HG03469 (cell line): ENCODE measurements at regions not wholly inside any gene's neighbourhood (a gene's known extent, or its start where the extent isn't known, plus 50 kb on each side); places are given as distances from the start of the nearest gene placed in this dataset.
A peak's percentile ranks its signal among the peaks of the same experiment; 100 is the strongest.
"Not testable (repeated sequence)": the region's sequence is repeated elsewhere in the genome, so short reads cannot be mapped to it uniquely, and the experiment has no call there.

Experiments used
- ATAC-seq: cut with Tn5 transposase; IDR thresholded peaks from one replicate; pipeline ENCODE4 v1.9.1; 2021; ENCODE audit warnings: mild to moderate bottlenecking, moderate library complexity, moderate number of reproducible peaks; ENCODE audit not compliant: unreplicated experiment

DNA sequence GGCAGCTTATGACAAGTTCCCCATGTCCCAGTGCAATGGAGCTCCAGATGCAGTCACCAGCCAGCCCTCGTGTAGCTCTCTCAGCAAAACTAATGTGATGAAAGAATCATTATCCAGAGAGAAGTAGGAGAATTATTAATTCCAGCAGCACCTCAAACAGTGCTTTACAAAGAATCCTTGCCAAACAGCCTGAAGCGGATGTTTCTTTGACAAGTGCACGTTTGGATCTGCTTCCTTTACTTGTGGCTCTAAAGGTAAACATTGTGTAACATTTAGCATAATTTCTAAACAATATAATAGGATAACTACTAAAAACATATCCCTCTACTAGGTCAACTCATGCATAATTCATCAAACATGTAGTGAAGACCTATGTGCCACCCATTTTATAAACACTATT lies 197.0 kb downstream of the FAM181B start:
- no peak for ATAC-seq

DNA sequence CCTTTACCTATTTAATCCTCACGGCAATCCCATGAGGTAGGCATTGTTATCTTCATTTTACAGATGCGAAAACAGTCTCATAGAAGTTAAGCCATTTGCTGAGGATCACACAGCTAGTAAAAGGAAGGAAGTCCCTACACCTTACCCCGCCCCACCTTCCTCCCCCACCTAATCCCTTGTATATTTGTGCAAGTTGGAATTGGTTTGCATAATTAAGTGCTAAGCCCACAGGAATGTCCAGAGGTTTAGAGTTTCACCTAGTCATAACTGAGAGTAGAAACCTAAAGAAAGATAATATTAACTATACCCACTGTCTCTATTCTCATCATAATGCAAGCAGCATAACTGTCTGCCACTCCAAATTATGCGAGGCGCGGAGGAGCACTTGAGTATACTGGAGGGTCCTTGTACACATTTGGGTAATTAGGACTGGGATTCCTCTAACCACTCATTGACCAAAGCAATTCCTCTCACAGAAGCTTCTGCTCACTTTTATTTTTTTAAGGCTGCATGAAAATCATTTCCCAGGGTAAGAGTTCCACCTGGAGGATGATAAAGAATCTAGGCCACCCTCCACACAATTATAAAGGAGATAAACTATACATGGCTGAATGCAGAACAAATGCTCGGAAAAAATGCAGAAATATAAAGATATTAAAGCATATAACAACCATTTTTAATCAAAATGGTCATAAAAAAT lies 199.9 kb downstream of the FAM181B start:
- no peak for ATAC-seq

DNA sequence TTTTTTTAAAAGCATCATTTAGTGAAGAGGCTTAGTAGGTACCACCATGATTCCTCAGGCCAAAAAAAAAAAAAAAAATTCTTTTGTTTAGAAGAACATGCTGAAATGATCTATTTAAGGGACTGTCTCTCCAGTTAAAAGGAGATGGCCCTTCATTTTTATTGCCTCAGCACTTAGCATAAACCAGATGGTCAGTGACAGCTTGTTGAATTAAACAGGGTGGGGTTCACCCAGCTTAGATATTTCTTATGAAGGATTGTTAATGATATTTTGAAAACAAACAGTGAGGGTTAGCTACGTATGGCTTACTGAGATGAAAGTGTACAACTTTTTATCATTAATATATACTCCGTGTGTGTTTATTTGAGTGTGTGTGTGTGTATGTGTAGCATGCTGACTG lies 203.7 kb downstream of the FAM181B start:
- no peak for ATAC-seq

DNA sequence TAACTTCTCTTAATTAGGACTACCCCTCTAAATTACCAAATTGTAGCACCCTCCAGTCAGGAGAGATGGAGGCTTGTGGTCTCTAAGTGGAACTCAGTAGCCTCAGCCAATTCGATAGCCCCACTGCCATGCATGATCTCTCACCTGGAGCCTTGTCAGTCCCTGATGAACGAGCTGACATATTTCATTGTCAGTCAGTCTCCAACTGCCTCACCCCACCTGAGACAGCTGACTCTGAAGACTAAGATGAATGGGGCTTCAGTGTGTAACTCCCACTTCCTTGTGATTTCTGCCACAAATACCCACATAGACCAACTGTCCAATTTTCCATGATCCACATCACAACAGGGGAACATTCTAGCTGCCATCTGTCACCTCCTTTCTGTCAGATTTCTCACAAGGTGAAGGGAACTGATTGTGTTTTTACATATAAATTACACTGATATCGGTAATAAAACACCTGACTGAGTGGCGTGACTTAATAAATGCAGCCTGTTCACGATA lies 206.5 kb downstream of the FAM181B start:
- no peak for ATAC-seq

DNA sequence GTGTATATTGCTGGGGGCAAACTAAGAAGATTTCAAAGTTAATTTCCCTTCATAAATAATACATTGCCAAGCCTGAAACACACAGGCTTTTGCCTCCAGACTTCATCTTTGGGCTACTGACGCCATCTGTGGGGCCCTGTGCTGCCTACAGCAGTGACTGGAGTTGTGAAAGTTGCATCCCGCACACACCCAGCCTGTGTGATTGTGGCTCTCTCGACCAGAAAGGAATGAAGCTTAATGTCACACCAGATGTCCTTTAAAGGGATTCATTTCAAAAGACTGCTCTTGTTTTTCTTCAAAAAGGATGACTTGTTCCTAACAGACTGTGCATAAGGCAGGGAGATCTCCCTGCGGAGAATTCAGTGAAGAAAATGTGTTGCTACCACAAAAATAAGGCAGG lies 210.5 kb downstream of the FAM181B start:
- no peak for ATAC-seq

DNA sequence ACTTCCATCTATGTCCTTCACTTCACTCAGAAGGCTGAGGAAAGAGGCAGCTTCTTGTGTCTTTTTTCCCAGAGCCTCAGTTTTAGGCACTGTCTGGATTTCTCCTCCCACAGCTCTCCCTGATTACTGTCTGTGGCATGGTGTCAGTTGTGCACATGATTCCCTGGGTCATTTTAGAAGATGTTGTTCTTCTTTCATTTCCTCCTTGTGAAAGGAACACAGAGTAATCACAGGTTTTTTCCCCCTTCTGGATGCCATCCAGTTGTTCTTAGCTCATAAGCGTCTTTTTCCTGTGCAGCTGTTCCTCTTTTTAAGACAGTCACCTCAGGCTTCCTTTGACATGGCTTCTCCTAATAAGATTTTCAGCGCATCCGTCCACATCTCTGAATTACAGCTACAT lies 212.2 kb downstream of the FAM181B start:
- no peak for ATAC-seq

DNA sequence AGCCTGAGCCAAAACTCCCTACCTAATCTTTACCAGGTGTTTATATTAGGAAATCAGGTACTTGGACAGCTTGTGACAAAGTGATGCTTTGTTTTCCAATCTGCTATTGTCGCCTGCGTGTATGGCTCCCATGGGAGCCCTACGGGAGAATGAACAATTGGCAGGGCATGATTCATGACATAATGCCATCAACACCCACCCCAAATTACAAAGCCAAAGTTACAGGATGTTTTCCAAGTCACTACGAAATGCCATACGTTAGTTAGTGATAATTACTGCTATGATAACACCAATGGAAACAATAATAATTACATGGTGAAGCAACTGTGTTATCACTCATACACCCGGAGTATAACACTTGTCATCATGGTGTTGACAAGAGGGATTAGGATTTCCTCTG lies 226.4 kb downstream of the FAM181B start:
- no peak for ATAC-seq

DNA sequence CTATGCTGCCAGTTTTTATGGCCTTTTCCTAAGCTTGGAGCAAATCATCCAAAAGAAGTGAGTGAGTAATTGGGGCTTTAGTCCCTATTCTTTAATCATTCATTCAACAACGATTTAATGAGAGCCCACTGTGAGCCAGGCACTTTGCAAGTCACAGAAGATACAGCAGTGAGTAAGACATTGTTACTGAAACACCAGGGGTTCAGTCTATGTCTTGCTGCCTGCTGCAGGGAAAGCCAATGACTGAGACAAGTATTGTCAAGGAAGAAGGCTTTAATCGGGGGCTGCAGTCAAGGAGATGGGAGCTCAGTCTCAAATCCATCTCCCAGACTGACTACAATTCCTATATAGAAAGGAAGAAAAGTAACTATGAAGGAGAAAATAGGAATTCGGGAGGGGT lies 228.3 kb downstream of the FAM181B start:
- no peak for ATAC-seq

DNA sequence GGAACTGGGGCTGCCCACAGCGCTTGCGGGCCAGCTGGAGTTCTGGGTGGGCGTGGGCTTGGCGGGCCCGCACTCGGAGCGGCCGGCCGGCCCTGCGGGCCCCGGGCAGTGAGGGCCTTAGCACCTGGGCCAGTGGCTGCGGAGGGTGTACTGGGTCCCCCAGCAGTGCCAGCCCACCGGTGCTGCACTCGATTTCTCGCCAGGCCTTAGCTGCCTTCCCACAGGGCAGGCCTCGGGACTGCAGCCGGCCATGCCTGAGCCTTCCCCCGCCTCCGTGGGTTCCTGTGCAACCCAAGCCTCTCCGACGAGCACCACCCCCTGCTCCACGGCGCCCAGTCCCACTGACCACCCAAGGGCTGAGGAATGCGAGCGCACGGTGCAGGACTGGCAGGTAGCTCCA lies 232.5 kb downstream of the FAM181B start:
- not testable (repeated sequence) for ATAC-seq

DNA sequence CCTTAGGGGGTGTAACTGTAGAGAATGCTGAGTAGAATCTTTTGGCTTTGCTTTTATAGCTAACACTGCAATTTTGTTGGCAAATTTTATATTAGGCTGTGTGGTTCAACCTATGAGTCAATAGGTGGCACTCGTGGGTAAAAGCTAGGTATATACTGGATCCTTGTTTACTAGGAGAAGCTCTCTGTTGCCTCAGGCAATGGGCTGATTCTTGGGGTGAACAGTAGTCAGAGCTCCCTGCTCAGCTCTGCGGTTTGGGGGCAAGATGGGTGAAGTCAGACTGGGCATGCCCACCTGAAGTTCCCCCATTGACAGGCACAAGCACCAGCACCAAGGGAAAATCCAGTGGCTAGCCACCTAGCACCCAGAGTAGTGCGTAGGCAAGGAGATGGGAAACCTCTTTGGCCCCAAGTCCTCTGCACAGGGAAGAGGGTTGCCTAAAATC lies 238.7 kb downstream of the FAM181B start:
- ATAC-seq: peak; percentile 80

DNA sequence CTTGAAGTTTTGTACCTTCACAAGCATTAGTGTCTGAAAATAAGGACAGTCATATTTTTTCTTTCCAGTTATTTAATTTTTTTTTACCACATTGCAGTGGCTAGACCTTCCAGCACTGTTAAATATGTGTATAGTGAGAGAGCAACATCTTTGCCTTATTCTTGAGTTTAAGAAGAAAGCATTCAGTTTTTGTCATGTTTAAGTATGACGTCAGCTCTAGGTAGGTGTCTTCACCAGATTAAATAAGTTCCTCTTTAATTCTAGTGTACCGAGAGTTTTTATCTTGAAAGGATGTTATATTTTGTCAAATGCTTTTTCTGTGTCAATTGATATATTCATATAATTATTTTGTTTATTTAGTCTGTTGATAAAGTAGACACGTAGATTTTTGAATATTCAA lies 258.8 kb downstream of the FAM181B start:
- no peak for ATAC-seq

DNA sequence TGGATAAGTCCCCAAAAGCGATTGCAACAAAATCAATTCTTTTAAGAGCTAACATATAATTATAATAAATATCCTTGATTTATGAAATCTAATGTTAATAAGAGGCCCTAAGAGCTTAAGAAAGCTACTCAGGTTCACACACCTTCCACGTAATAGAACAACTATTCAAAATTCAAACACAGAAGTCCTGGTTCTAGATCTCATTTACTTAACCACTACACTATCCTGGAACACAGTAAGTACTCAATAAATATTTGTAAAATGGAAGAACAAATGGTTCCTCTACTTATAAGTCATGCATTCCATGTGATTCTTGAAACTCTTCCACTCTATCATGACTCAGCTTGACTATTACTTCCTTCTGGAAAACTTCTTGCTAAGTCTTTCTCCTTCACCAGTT lies 268.2 kb downstream of the FAM181B start:
- no peak for ATAC-seq

DNA sequence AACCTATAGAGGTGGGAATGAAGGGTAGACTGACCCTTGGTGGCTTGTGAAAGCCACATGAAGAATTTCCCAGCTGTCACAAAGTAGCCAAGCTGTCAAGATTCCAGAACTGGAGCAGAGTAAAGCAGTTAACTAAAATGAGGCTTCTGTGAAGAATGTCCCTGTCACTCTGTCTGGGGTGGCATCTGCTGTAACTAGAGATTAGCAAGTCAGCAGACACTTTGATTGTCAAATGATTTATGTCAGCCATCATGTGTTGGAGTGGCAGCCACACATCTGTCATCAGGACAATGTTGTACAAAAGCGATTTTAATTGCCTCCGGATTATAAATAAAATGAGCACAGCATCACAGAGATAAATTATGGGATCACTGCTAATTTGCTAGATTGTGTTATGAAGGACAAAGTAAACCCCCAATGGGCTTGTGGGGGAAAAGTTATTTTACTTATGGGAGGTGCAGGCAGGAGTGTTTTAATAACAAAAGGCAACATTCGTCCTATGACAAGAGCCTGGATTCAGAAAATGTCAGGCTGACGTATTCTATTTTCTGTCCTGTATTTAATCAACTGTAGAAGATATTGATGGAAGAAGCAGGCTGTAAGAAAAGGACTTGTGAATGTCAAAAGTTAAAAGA lies 270.9 kb downstream of the FAM181B start:
- ATAC-seq: no peak

DNA sequence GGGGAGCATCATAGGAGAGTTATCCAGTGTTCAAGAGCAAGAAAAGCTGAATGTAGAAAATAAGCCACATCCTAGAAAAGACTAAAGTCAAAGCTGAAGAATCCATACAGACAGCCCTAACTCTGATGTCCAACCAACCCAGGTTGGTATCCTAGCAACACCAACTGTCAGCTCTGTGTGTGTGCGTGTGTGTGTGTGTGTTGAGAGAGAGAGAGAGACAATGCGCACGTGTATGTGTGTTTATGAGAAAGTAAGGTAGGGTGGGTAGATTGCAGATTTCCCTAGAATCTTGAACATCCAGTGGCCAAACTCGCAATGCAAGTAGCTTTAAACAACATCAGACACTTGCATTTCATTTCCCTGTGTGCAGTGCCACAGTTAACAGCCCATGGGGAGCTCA lies 274.9 kb downstream of the FAM181B start:
- ATAC-seq: no peak

DNA sequence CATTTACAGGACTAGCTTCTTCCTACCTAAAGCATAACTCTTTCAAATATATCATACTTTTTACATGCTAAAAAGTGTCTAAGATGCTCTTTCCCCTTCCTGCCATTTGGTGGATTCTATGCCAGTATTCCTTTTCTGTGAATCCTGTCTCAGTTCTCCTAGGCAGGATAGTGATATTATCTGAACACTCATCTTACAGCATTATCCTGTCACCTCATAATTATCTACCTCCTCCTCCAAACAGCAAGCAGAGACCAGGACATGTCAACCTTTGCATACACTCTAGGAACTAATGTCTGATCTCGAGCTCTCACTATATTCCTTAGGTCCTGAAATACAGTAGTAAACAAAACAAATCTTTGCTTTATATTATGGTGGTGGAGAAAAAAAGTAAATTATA lies 275.5 kb downstream of the FAM181B start:
- ATAC-seq: no peak

DNA sequence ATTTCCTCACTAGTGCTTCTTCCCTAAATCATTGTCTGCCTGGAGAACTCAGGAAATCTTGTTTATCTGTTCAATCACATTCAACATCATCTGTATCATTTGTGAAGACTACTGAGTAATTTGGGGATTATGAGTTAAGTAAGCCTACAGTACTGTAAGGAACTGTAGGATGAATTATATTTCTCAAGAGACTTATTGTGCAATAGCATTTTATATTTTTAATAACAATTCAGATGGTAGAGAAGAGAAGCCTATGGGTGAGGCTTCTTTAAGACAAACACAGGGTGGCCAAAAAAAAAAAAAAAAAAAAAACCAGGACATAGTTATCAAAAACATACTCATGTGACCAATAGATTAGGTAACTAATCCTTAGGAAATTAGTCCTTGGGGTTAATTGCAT lies 282.7 kb downstream of the FAM181B start:
- no peak for ATAC-seq

DNA sequence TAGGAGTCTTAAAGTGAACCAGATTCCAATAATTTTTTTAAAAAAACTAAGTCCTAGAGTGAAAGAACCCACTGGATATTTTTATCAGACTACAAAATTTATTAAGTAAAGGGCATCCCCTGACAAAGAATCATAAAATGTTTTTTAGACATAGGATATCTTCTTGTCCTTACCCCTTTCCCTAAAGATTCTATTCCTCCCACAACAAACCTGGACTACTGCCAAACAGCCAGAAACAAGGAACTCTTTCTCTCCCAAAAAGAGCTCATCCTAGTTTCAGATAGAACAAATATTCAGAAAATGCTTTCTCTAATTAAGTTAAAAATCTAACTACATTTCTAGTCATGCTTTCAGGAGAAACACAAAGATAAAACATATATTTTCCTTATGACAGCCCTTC lies 327.1 kb downstream of the FAM181B start:
- ATAC-seq: no peak

DNA sequence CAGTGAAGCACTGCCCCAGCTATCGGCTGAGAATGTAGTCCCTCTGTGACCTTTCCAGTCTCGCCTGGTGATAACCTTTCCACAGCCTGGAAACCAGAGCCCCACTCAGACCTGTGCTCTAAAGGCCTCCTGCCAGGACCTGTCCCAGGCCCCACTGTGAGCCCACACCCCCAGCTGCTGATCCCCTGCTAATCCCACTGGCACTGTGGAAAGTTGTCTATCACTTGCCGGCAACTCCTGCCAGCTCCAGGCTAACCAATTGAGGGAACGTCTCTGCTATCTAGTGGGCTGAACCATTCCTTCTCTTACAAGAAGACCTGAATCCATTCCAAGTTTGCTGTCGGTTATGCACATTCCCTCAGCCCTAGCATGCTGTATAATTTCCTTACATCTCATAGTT lies 328.2 kb downstream of the FAM181B start:
- no peak for ATAC-seq

DNA sequence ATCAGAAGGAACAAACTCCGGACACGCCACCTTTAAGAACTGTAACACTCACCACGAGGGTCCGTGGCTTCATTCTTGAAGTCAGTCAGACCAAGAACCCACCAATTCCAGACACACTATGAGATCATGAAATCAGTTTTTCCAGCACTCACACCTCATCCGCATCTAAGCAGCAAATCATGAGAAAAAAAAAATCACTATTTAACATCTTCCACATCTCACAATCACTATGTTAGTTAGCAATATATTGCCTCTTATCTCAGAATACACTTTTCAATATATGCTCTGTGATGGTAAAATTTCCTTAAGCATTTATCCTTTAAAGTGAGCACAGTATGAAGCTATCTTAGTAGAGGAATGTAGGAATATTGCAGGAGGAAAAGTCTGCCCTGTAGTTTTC lies 328.7 kb downstream of the FAM181B start:
- no peak for ATAC-seq

DNA sequence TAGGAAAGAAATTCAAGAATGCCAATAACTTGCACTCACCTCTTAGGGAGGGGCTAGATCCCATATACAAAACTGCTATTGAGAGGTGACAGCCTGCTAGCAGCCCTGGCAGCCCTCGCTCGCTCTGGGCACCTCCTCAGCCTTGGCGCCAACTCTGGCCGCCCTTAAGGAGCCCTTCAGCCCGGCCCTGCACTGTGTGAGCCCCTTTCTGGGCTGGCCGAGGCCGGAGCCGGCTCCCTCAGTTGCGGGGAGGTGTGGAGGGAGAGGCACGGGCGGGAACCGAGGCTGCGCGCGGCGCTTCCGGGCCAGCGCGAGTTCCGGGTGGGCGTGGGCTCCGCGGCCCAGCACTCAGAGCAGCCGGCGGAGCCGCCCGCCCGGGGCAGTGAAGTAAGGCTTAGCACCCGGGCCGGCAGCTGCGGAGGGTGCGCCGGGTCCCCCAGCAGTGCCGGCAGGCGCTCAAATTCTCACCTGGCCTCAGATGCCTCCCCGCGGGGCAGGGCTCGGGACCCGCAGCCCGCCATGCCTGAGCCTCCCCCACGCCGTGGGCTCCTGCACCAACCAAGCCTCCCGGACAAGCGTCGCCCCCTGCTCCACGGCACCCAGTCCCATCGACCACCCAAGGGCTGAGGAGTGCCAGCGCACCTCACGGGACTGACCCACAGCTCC lies 329.9 kb downstream of the FAM181B start:
- no peak for ATAC-seq

DNA sequence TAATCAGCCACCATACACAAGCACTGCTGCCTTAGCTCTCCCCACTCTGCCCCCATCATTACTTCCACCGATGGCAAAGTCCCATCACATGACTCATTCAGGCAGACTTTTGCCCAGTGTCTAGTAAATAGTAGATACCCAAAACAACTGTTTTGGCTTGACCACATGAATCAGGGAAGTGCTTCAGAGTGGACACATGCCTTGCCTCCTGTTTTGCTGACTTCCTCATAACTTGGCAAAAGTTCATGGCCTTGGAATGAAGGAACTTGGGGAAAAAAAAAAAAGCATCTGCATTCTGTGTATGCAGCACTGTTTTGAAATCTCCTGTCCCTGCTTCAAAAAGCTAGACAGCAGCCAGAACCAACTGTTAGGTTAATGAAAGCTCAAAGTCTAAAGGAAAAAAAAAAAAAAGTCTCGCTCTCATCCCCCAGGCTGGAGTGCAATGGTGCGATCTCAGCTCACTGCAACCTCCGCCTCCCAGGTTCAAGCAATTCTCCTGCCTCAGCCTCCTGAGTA lies 335.3 kb downstream of the FAM181B start:
- ATAC-seq: no peak

DNA sequence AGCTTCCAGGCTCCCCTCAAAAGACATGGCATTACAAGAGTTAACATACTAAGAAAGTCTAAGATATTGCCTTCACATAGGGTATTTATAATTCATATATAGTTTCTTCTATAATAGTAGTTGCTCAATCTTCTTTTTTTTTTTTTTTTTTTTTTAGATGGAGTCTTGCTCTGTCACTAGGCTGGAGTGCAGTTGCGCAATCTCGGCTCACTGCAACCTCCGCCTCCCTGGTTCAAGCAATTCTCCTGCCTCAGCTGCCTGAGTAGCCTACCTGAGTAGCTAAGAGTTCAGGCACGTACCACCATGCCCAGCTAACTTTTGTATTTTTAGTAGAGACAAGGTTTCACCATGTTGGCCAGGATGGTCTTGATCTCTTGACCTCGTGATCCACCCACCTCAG lies 337.0 kb downstream of the FAM181B start:
- ATAC-seq: not testable (repeated sequence)
